ENCODE measurements at regions not wholly inside any gene's neighbourhood (a gene's known extent, or its start where the extent isn't known, plus 50 kb on each side); places are given as distances from the start of the nearest gene placed in this dataset.

GRCh38 chr5:98635656-98636055 lies 137.8 kb upstream of the RGMB start:
- DNase-seq, result peak; percentile 9

- no peak for DNase-seq
Observed at GRCh38 chr5:98637116-98637515, 136.3 kb upstream of the RGMB start.

GRCh38 chr5:98637557-98637956 lies 135.9 kb upstream of the RGMB start:
- DNase-seq, result no peak

- DNase-seq, result peak; percentile 28
Observed at GRCh38 chr5:98638111-98638510, 135.4 kb upstream of the RGMB start.

- DNase-seq, result peak; percentile 90
Observed at GRCh38 chr5:98638701-98639100, 134.8 kb upstream of the RGMB start.

- DNase-seq, result no peak
Observed at GRCh38 chr5:98639274-98639673, 134.2 kb upstream of the RGMB start.

- no peak for DNase-seq
Observed at GRCh38 chr5:98641671-98642070, 131.8 kb upstream of the RGMB start.

- DNase-seq, result no peak
Observed at GRCh38 chr5:98643569-98643968, 129.9 kb upstream of the RGMB start.

GRCh38 chr5:98651715-98652114 lies 121.7 kb upstream of the RGMB start:
- DNase-seq, result no peak

GRCh38 chr5:98656125-98656795 lies 117.2 kb upstream of the RGMB start:
- DNase-seq, result no peak

GRCh38 chr5:98656796-98657195 lies 116.7 kb upstream of the RGMB start:
- DNase-seq, result no peak

- no peak for DNase-seq
Observed at GRCh38 chr5:98657559-98657958, 115.9 kb upstream of the RGMB start.

- no peak for DNase-seq
Observed at GRCh38 chr5:98663521-98663920, 109.9 kb upstream of the RGMB start.

- no peak for DNase-seq
Observed at GRCh38 chr5:98664736-98665135, 108.7 kb upstream of the RGMB start.

- peak; percentile 6 for DNase-seq
Observed at GRCh38 chr5:98679963-98680362, 93.5 kb upstream of the RGMB start.

- DNase-seq, result no peak
Observed at GRCh38 chr5:98690002-98690401, 83.5 kb upstream of the RGMB start.

GRCh38 chr5:98694902-98695301 lies 78.6 kb upstream of the RGMB start:
- DNase-seq, result no peak

GRCh38 chr5:98698359-98698758 lies 75.1 kb upstream of the RGMB start:
- DNase-seq, result no peak

GRCh38 chr5:98700730-98701129 lies 72.7 kb upstream of the RGMB start:
- DNase-seq, result peak; percentile 10

GRCh38 chr5:98705841-98706240 lies 67.6 kb upstream of the RGMB start:
- peak; percentile 22 for DNase-seq

- DNase-seq, result no peak
Observed at GRCh38 chr5:98709681-98710080, 63.8 kb upstream of the RGMB start.

GRCh38 chr5:98713027-98713426 lies 60.4 kb upstream of the RGMB start:
- peak; percentile 71 for DNase-seq

GRCh38 chr5:98713856-98714255 lies 59.6 kb upstream of the RGMB start:
- no peak for DNase-seq

GRCh38 chr5:98714710-98715288 lies 58.7 kb upstream of the RGMB start:
- peak; percentile 6 for DNase-seq

All from fibroblast of skin of abdomen (primary cell).